HCT116 (cell line): ENCODE measurements at regions not wholly inside any gene's neighbourhood (a gene's known extent, or its start where the extent isn't known, plus 50 kb on each side); places are given as distances from the start of the nearest gene placed in this dataset.

Experiments used
- ATAC-seq: fragments of 200-7000 bp; cut with Tn5 transposase; 2 replicates; pipeline ENCODE4 v1.9.1; 2020; ENCODE audit warnings: mild to moderate bottlenecking, moderate library complexity
- BruUV-seq: library from RNA; stranded (reverse); fragments of 400-500 nt; replicated peaks from 2 replicates; lab custom pipeline; 2021; lab: Mats Ljungman, UMichigan
- CTCF ChIA-PET: fragments of 300-600 bp; sonication (Branson Sonifier 250); formaldehyde crosslinking; loops from one replicate; lab custom pipeline; 2021; ENCODE audit warnings: antibody characterized with exemption; lab: Charles Lee
- POLR2A ChIA-PET: fragments of 300-600, 350-600 bp; sonication (Branson Sonifier 250); formaldehyde crosslinking; loops from one replicate; lab custom pipeline; 2021; ENCODE audit warnings: antibody characterized with exemption; lab: Charles Lee
- RAD21 ChIA-PET, 2 experiments: fragments of 300-600 bp; sonication (Branson Sonifier 250); formaldehyde crosslinking; loops; one replicate each; lab custom pipeline; 2023; ENCODE audit warnings: low total read pairs in 2 of 2; ENCODE audit not compliant: uncharacterized antibody in 2 of 2, unreplicated experiment in 2 of 2, low non-redundant PET in 1 of 2; lab: Charles Lee
- DNase-seq: peaks from one replicate; pipeline ENCODE4 v3.0.0-alpha.2; 2010; ENCODE audit warnings: low read depth, low spot score
- H2AFZ ChIP-seq: fragments of 200-600 bp; shearing (Covaris generic), sonication (generic); 2 replicates; pipeline ENCODE4 v1.6.1; 2017; ENCODE audit warnings: low read depth, mixed run types, mixed read lengths, antibody characterized with exemption, low read length; ENCODE audit not compliant: poor library complexity, severe bottlenecking
- H3K27ac ChIP-seq: 2 replicates; pipeline ENCODE4 v1.5.1; 2012; ENCODE audit warnings: low read depth, low read length
- H3K27me3 ChIP-seq: fragments of 200-600 bp; sonication (generic); 2 replicates; pipeline ENCODE4 v1.6.1; 2016; ENCODE audit warnings: mixed run types, low read length, mixed read lengths; ENCODE audit not compliant: insufficient read depth
- H3K36me3 ChIP-seq, 2 experiments: fragments of 200-500 bp in 1 of 2; fragments of 200-600 bp in 1 of 2; sonication (Bioruptor generic) in 1 of 2; sonication (generic) in 1 of 2; 2 replicates each; pipeline versions ENCODE4 v1.5.1 to v1.6.1; 2014 to 2016; ENCODE audit warnings: low read length in 2 of 2, inconsistent platforms in 1 of 2, mixed read lengths in 1 of 2, mixed run types in 1 of 2; ENCODE audit not compliant: insufficient read depth in 2 of 2, control insufficient read depth in 1 of 2
- H3K4me1 ChIP-seq, 2 experiments: fragments of 200-600 bp in 1 of 2; sonication (generic) in 1 of 2; 2 replicates each; pipeline versions ENCODE4 v1.5.1 to v1.6.1; 2012 to 2017; ENCODE audit warnings: low read length in 2 of 2, inconsistent platforms in 1 of 2, mild to moderate bottlenecking in 1 of 2, mixed read lengths in 1 of 2, mixed run types in 1 of 2, moderate library complexity in 1 of 2; ENCODE audit not compliant: insufficient read depth in 2 of 2, control insufficient read depth in 1 of 2
- H3K4me2 ChIP-seq: fragments of 200-600 bp; sonication (generic); 2 replicates; pipeline ENCODE4 v1.6.1; 2017; ENCODE audit warnings: mixed run types, low read length, mixed read lengths
- H3K4me3 ChIP-seq, 2 experiments: fragments of 200-600 bp in 1 of 2; sonication (generic) in 1 of 2; replicated peaks in 1 of 2; 2 replicates each; pipeline ENCODE4 v1.5.1; 2011 to 2016; ENCODE audit warnings: low read length in 2 of 2, control low read depth in 1 of 2, low read depth in 1 of 2, mild to moderate bottlenecking in 1 of 2, mixed read lengths in 1 of 2, mixed run types in 1 of 2
- H3K79me2 ChIP-seq: fragments of 200-600 bp; sonication (generic); 2 replicates; pipeline ENCODE4 v1.6.1; 2017; ENCODE audit warnings: mild to moderate bottlenecking, mixed run types, low read length, moderate library complexity, mixed read lengths; ENCODE audit not compliant: insufficient read depth
- H3K9ac ChIP-seq: fragments of 200-600 bp; sonication (generic); 2 replicates; pipeline ENCODE4 v1.6.1; 2016; ENCODE audit warnings: low read length, mixed read lengths
- H3K9me2 ChIP-seq: fragments of 200-600 bp; sonication (generic), shearing (Covaris generic); 2 replicates; pipeline ENCODE4 v1.6.1; 2017; ENCODE audit warnings: mixed run types, mild to moderate bottlenecking, moderate library complexity; ENCODE audit not compliant: insufficient read depth
- H3K9me3 ChIP-seq, 2 experiments: fragments of 200-500 bp in 1 of 2; fragments of 200-600 bp in 1 of 2; sonication (Bioruptor generic) in 1 of 2; sonication (generic) in 1 of 2; 2 replicates each; pipeline ENCODE4 v1.6.1; 2014 to 2017; ENCODE audit warnings: low read length in 2 of 2, mixed read lengths in 2 of 2, inconsistent platforms in 1 of 2, low read depth in 1 of 2, mild to moderate bottlenecking in 1 of 2, mixed run types in 1 of 2, moderate library complexity in 1 of 2; ENCODE audit not compliant: control insufficient read depth in 1 of 2, insufficient read depth in 1 of 2
- H4K20me1 ChIP-seq: fragments of 200-600 bp; sonication (generic), shearing (Covaris generic); 2 replicates; pipeline ENCODE4 v1.6.1; 2017; ENCODE audit warnings: mixed run types, mild to moderate bottlenecking, moderate library complexity; ENCODE audit not compliant: insufficient read depth
- EGR1 ChIP-seq: IDR thresholded peaks from 2 replicates; pipeline ENCODE4 v1.6.1; 2012; ENCODE audit warnings: low read depth
- ELF1 ChIP-seq: IDR thresholded peaks from 2 replicates; pipeline ENCODE4 v1.6.1; 2012; ENCODE audit warnings: low read depth, borderline replicate concordance
- EZH2phosphoT487 ChIP-seq: fragments of 200-600 bp; IDR thresholded peaks from 2 replicates; pipeline ENCODE4 v1.6.1; 2018; ENCODE audit warnings: antibody characterized with exemption, borderline replicate concordance
- MAX ChIP-seq: IDR thresholded peaks from 2 replicates; pipeline ENCODE4 v1.6.1; 2012
- POLR2A ChIP-seq: IDR thresholded peaks from 2 replicates; pipeline ENCODE4 v1.7.0; 2011; ENCODE audit warnings: borderline replicate concordance; ENCODE audit not compliant: insufficient read depth, insufficient read length; ENCODE audit errors: extremely low read depth
- RAD21 ChIP-seq: IDR thresholded peaks from 2 replicates; pipeline ENCODE4 v1.6.1; 2012; ENCODE audit warnings: low read depth, mild to moderate bottlenecking
- REST ChIP-seq: IDR thresholded peaks from 2 replicates; pipeline ENCODE4 v1.6.1; 2012; ENCODE audit warnings: low read depth
- SIN3A ChIP-seq: IDR thresholded peaks from 2 replicates; pipeline ENCODE4 v1.6.1; 2012; ENCODE audit warnings: low read depth
- TCF7L2 ChIP-seq: IDR thresholded peaks from 2 replicates; pipeline ENCODE4 v1.7.0; 2011; ENCODE audit warnings: borderline replicate concordance, inconsistent platforms; ENCODE audit not compliant: insufficient read depth, insufficient read length; ENCODE audit errors: extremely low read depth
- intact Hi-C: fragments of 100-400 bp; cut with micrococcal nuclease; formaldehyde crosslinking; loops from 2 replicates; pipeline ENCODE4 v1.10.0; 2022

- CTCF ChIA-PET = no interaction called here
Observed at GRCh38 chr15:69819371-69819770, 278.3 kb downstream of the TLE3 start.

GRCh38 chr15:69820819-69821218, 276.9 kb downstream of the TLE3 start:
- no TSS peak for BruUV-seq
- DNase-seq = no peak
- no peaks in the 10 kb centered on the region for H3K36me3 ChIP-seq
- CTCF ChIA-PET = no interaction called here
- no peaks in the 10 kb centered on the region for H4K20me1 ChIP-seq
- ATAC-seq = no peak
- TF ChIP-seq TCF7L2 (no peak), REST (no peak), MAX (no peak), EZH2phosphoT487 (no peak), RAD21 (no peak)
- TF ChIP-seq, all 23 proteins: peak for 0
- Histone ChIP-seq H3K27me3 (peaks cover 7% of the 10 kb centered on the region; the same call in 1 of the 2 replicates), H3K9me2 (no peaks in the 10 kb centered on the region), H3K9me3 (no peaks in the 10 kb centered on the region), H3K27ac (no peak overlapping the region), H3K4me1 (peaks cover 4 to 10% of the 10 kb centered on the region in 2 experiments; a peak in 2 of 4 replicates), H3K79me2 (no peaks in the 10 kb centered on the region), H3K4me3 (no peak overlapping the region), H3K9ac (no peak overlapping the region), H2AFZ (no peak overlapping the region), H3K4me2 (no peak overlapping the region)
- intact Hi-C loops = no loop called here
- RAD21 ChIA-PET = no interaction called here
- POLR2A ChIA-PET = interaction anchor here (1.1 kb wide), 1 partner anchor 9 kb away, joined by 3 read pairs; no protein-coding TSS in a partner anchor

More at GRCh38 chr15:69819371-69819770, 278.3 kb downstream of the TLE3 start:
- no peaks in the 10 kb centered on the region for H3K36me3 ChIP-seq
- POLR2A ChIA-PET = no interaction called here
- no peak overlapping the region for H2AFZ ChIP-seq
- BruUV-seq = no TSS peak
- H3K4me1 ChIP-seq = peaks cover 4 to 10% of the 10 kb centered on the region in 2 experiments; a peak in 2 of 4 replicates
- H3K4me2 ChIP-seq = no peak overlapping the region
- no peaks in the 10 kb centered on the region for H3K79me2 ChIP-seq
- ATAC-seq (no peak), DNase-seq (no peak)
- H3K27me3 ChIP-seq = peaks cover 7% of the 10 kb centered on the region; the same call in 1 of the 2 replicates
- TF ChIP-seq SIN3A (no peak), ELF1 (no peak), EGR1 (no peak), TCF7L2 (no peak), POLR2A (no peak)
- no peak overlapping the region for H3K4me3 ChIP-seq
- no peaks in the 10 kb centered on the region for H4K20me1 ChIP-seq
- no peak overlapping the region for H3K9ac ChIP-seq
- no peak overlapping the region for H3K27ac ChIP-seq
- intact Hi-C loops = no loop called here
- RAD21 ChIA-PET = no interaction called here
- no peaks in the 10 kb centered on the region for H3K9me2 ChIP-seq
- H3K9me3 ChIP-seq = no peaks in the 10 kb centered on the region
